ENCODE measurements at regions not wholly inside any gene's neighbourhood (a gene's known extent, or its start where the extent isn't known, plus 50 kb on each side); places are given as distances from the start of the nearest gene placed in this dataset.
"Not testable (repeated sequence)": the region's sequence is repeated elsewhere in the genome, so short reads cannot be mapped to it uniquely, and the experiment has no call there.

DNA sequence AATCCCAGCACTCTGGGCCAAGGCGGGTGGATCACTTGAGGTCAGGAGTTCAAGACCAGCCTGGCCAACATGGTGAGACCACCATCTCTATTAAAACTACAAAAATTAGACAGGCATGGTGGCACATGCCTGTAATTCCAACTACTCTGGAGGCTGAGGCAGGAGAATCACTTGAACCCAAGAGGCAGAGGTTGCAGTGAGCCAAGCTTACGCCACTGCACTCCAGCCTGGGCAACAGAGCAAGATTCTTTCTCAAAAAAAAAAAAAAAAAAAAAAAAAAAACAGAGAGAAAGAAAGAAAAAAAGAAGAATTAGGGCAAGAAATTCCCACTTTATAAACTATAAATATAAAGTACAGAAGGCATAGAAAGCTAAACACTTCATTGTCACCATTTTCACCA is 98.2 kb upstream of the NDUFV2 start:
- DNase-seq (ENCODE audit: low read depth in 1 of 2, low spot score in 2 of 2); H3K9me3 ChIP-seq (ENCODE audit: insufficient read depth in 2 of 2, low read depth in 1 of 2, low read length in 1 of 2); H3K18ac ChIP-seq (ENCODE audit: extremely low read depth, low read length): not testable (repeated sequence)

GRCh38 chr18:9007700-9008099 is 94.8 kb upstream of the NDUFV2 start:
- CTCF ChIA-PET (ENCODE audit: partially characterized antibody); FAIRE-seq; DNase-seq (ENCODE audit: low read depth in 1 of 2, low spot score in 2 of 2); H3K9me3 ChIP-seq (ENCODE audit: insufficient read depth in 2 of 2, low read depth in 1 of 2, low read length in 1 of 2); H3K27ac ChIP-seq (ENCODE audit: low read depth, low read length); H4K5ac ChIP-seq (ENCODE audit: insufficient read length, low read depth, low read length); H4K8ac ChIP-seq (ENCODE audit: extremely low read depth, insufficient read depth, low read length); H3K79me2 ChIP-seq (ENCODE audit: control insufficient read depth in 1 of 2, insufficient read depth in 2 of 2, low read length in 2 of 2); H2BK120ac ChIP-seq (replicated peaks; ENCODE audit: low read depth, low read length); H3K23ac ChIP-seq (ENCODE audit: insufficient read length); H3K18ac ChIP-seq (ENCODE audit: extremely low read depth, low read length); H3K4ac ChIP-seq (replicated peaks; ENCODE audit: insufficient read length, low read depth, low read length); H3K14ac ChIP-seq (ENCODE audit: insufficient read length); H2AFZ ChIP-seq (ENCODE audit: low read length); H2BK5ac ChIP-seq (ENCODE audit: low read depth, low read length); H4K91ac ChIP-seq (replicated peaks; ENCODE audit: insufficient read length, low read length); H3K79me1 ChIP-seq (ENCODE audit: low read depth, low read length); H3K4me2 ChIP-seq (ENCODE audit: insufficient read depth in 1 of 2, low read depth in 2 of 2, low read length in 2 of 2); H2BK12ac ChIP-seq (ENCODE audit: low read depth, low read length); H2BK20ac ChIP-seq (ENCODE audit: low read length); H3K27me3 ChIP-seq (replicated peaks in 1 of 4; ENCODE audit: control insufficient read depth in 3 of 4, extremely low read depth in 1 of 4, insufficient read depth in 3 of 4, low read length in 3 of 4); POLR2A ChIA-PET (ENCODE audit: partially characterized antibody); H2BK15ac ChIP-seq (ENCODE audit: low read length); H4K20me1 ChIP-seq (replicated peaks in 1 of 2; ENCODE audit: control insufficient read depth in 1 of 2, insufficient read depth in 2 of 2, low read length in 2 of 2); H3K36me3 ChIP-seq (ENCODE audit: control insufficient read depth in 2 of 4, insufficient read depth in 4 of 4, low read length in 3 of 4); H3K4me3 ChIP-seq (ENCODE audit: extremely low read depth in 1 of 4, insufficient read depth in 2 of 4, low read depth in 3 of 4, low read length in 4 of 4); H3K56ac ChIP-seq (replicated peaks; ENCODE audit: insufficient read length, low read depth, low read length); H2AK5ac ChIP-seq (ENCODE audit: low read depth, low read length); H3K4me1 ChIP-seq (replicated peaks in 1 of 4; ENCODE audit: control insufficient read depth in 3 of 4, insufficient read depth in 4 of 4, low read length in 3 of 4); H3K23me2 ChIP-seq (ENCODE audit: low read depth, low read length); H3K9ac ChIP-seq (replicated peaks in 1 of 4; ENCODE audit: extremely low read depth in 1 of 4, low read depth in 3 of 4, low read length in 3 of 4): not testable (repeated sequence)
- 75% methylated on average over 3 of the region's 3 CpGs; no CpG with 5 or more reads in 1 of the 2 experiments for WGBS, 2 experiments (ENCODE audit: extremely low coverage in 1 of 2, insufficient coverage in 1 of 2, insufficient read length in 1 of 2, insufficient replicate concordance in 2 of 2, low coverage in 1 of 2, low lambda C conversion rate in 2 of 2, missing lambda C conversion rate in 1 of 2)

More for the DNA sequence above, 98.2 kb upstream of the NDUFV2 start:
- H2AFZ ChIP-seq (ENCODE audit: low read length); H2BK5ac ChIP-seq (ENCODE audit: low read depth, low read length); H2BK20ac ChIP-seq (ENCODE audit: low read length); H3K14ac ChIP-seq (ENCODE audit: insufficient read length); H4K5ac ChIP-seq (ENCODE audit: insufficient read length, low read depth, low read length); H3K4me1 ChIP-seq (replicated peaks in 1 of 4; ENCODE audit: control insufficient read depth in 3 of 4, insufficient read depth in 4 of 4, low read length in 3 of 4); FAIRE-seq; H4K8ac ChIP-seq (ENCODE audit: extremely low read depth, insufficient read depth, low read length); H3K9ac ChIP-seq (replicated peaks in 1 of 4; ENCODE audit: extremely low read depth in 1 of 4, low read depth in 3 of 4, low read length in 3 of 4); H3K27ac ChIP-seq (ENCODE audit: low read depth, low read length); H4K91ac ChIP-seq (replicated peaks; ENCODE audit: insufficient read length, low read length); H3K27me3 ChIP-seq (replicated peaks in 1 of 4; ENCODE audit: control insufficient read depth in 3 of 4, extremely low read depth in 1 of 4, insufficient read depth in 3 of 4, low read length in 3 of 4); H3K79me1 ChIP-seq (ENCODE audit: low read depth, low read length); H2BK15ac ChIP-seq (ENCODE audit: low read length); H3K4me3 ChIP-seq (ENCODE audit: extremely low read depth in 1 of 4, insufficient read depth in 2 of 4, low read depth in 3 of 4, low read length in 4 of 4); H3K36me3 ChIP-seq (ENCODE audit: control insufficient read depth in 2 of 4, insufficient read depth in 4 of 4, low read length in 3 of 4); POLR2A ChIA-PET (ENCODE audit: partially characterized antibody); H3K23ac ChIP-seq (ENCODE audit: insufficient read length); H3K4ac ChIP-seq (replicated peaks; ENCODE audit: insufficient read length, low read depth, low read length); H2BK12ac ChIP-seq (ENCODE audit: low read depth, low read length); H2AK5ac ChIP-seq (ENCODE audit: low read depth, low read length); H3K56ac ChIP-seq (replicated peaks; ENCODE audit: insufficient read length, low read depth, low read length); H3K23me2 ChIP-seq (ENCODE audit: low read depth, low read length); CTCF ChIA-PET (ENCODE audit: partially characterized antibody); H4K20me1 ChIP-seq (replicated peaks in 1 of 2; ENCODE audit: control insufficient read depth in 1 of 2, insufficient read depth in 2 of 2, low read length in 2 of 2); H2BK120ac ChIP-seq (replicated peaks; ENCODE audit: low read depth, low read length); H3K4me2 ChIP-seq (ENCODE audit: insufficient read depth in 1 of 2, low read depth in 2 of 2, low read length in 2 of 2); H3K79me2 ChIP-seq (ENCODE audit: control insufficient read depth in 1 of 2, insufficient read depth in 2 of 2, low read length in 2 of 2): not testable (repeated sequence)
- WGBS, 2 experiments (ENCODE audit: extremely low coverage in 1 of 2, insufficient coverage in 1 of 2, insufficient read length in 1 of 2, insufficient replicate concordance in 2 of 2, low coverage in 1 of 2, low lambda C conversion rate in 2 of 2, missing lambda C conversion rate in 1 of 2), result 78% methylated on average over 1 of the region's 2 CpGs; no CpG with 5 or more reads in 1 of the 2 experiments

Data from H1 (cell line).